OCI-LY1 (cell line): ENCODE measurements at regions not wholly inside any gene's neighbourhood (a gene's known extent, or its start where the extent isn't known, plus 50 kb on each side); places are given as distances from the start of the nearest gene placed in this dataset.

Experiments
- H2AFZ ChIP-seq: fragments of 200-600 bp; sonication (generic), shearing (Covaris generic); 2 replicates; pipeline ENCODE4 v1.6.0; 2014; ENCODE audit warnings: antibody characterized with exemption, mild to moderate bottlenecking, low read length
- H3F3A ChIP-seq: fragments of 200-600 bp; sonication (generic), shearing (Covaris generic); 2 replicates; pipeline ENCODE4 v1.6.0; 2014; ENCODE audit warnings: mild to moderate bottlenecking, antibody characterized with exemption, low read length, moderate library complexity; ENCODE audit not compliant: insufficient read depth
- H3K27ac ChIP-seq: fragments of 200-600 bp; sonication (generic); 2 replicates; pipeline ENCODE4 v1.5.1; 2014; ENCODE audit warnings: low read length, mixed run types, mild to moderate bottlenecking, low read depth; ENCODE audit not compliant: poor library complexity, severe bottlenecking
- H3K27me3 ChIP-seq: fragments of 200-600 bp; sonication (generic); 2 replicates; pipeline ENCODE4 v1.6.0; 2014; ENCODE audit warnings: antibody characterized with exemption, mild to moderate bottlenecking, low read length, moderate library complexity; ENCODE audit not compliant: insufficient read depth
- H3K36me3 ChIP-seq: fragments of 200-600 bp; sonication (generic); 2 replicates; pipeline ENCODE4 v1.6.1; 2014; ENCODE audit warnings: mild to moderate bottlenecking, antibody characterized with exemption, low read length, moderate library complexity, mixed read lengths; ENCODE audit not compliant: insufficient read depth
- H3K4me1 ChIP-seq: fragments of 200-600 bp; sonication (generic); 2 replicates; pipeline ENCODE4 v1.5.1; 2014; ENCODE audit warnings: mild to moderate bottlenecking, low read length, moderate library complexity; ENCODE audit not compliant: insufficient read depth, severe bottlenecking
- H3K4me2 ChIP-seq: fragments of 200-600 bp; sonication (generic), shearing (Covaris generic); 2 replicates; pipeline ENCODE4 v1.6.1; 2014; ENCODE audit warnings: low read length
- H3K4me3 ChIP-seq: fragments of 200-600 bp; sonication (generic); 2 replicates; pipeline ENCODE4 v1.5.1; 2014; ENCODE audit warnings: low read length, low read depth, mild to moderate bottlenecking, mixed read lengths; ENCODE audit not compliant: poor library complexity, severe bottlenecking
- H3K79me2 ChIP-seq: fragments of 200-600 bp; shearing (Covaris generic); 2 replicates; pipeline ENCODE4 v1.6.1; 2016; ENCODE audit warnings: mixed run types, low read length, mixed read lengths; ENCODE audit not compliant: insufficient read depth
- H3K9ac ChIP-seq: fragments of 200-600 bp; sonication (generic), shearing (Covaris generic); 2 replicates; pipeline ENCODE4 v1.6.1; 2014; ENCODE audit warnings: mild to moderate bottlenecking, low read length, mixed read lengths
- H3K9me2 ChIP-seq: fragments of 200-600 bp; sonication (generic), shearing (Covaris generic); 2 replicates; pipeline ENCODE4 v1.6.1; 2014; ENCODE audit warnings: low read depth, mild to moderate bottlenecking, low read length, mixed read lengths
- H3K9me3 ChIP-seq: fragments of 200-600 bp; shearing (Covaris generic); 2 replicates; pipeline ENCODE4 v1.6.1; 2014; ENCODE audit warnings: low read length, mixed read lengths
- H4K20me1 ChIP-seq: fragments of 200-600 bp; sonication (generic), shearing (Covaris generic); 2 replicates; pipeline ENCODE4 v1.6.0; 2016; ENCODE audit warnings: mild to moderate bottlenecking, low read length; ENCODE audit not compliant: insufficient read depth
- EZH2 ChIP-seq: fragments of 200-600 bp; sonication (generic), shearing (Covaris generic); IDR thresholded peaks from 2 replicates; pipeline ENCODE4 v1.8.0; 2017; ENCODE audit warnings: borderline replicate concordance, mixed run types, mild to moderate bottlenecking, antibody characterized with exemption, low read length, moderate library complexity, mixed read lengths
- TF ChIP-seq, protein P1 (sequence below): fragments of 200-600 bp; sonication (generic), shearing (Covaris generic); IDR thresholded peaks from 2 replicates; pipeline ENCODE4 v1.5.1; 2017; ENCODE audit warnings: mild to moderate bottlenecking, antibody characterized with exemption, low read length, moderate library complexity, mixed read lengths

DNA sequence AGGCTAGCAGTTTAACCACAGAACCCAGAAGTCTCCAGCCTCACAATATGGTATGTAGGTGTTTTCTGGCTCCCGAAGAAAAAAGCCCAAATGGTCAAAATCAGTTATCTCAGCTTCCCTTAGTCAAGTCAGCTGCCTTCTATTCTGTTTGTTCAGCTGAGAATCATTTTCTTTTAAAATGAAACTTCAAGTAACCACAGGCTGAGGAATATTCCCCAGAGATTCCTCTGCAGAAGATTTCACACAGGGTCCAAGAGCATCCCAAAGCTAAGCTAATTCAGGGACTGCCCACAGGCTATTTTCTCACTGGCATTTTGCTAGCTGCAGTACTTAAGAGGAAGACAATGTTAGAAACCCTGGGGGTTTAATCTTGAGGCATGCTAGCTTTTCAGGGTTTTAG is 977.0 kb upstream of the CHORDC1 start:
- Histone ChIP-seq H3K27ac (no peak overlapping the region), H3K27me3 (no peaks in the 10 kb centered on the region), H3F3A (no peaks in the 10 kb centered on the region), H3K4me2 (no peak overlapping the region), H3K79me2 (no peaks in the 10 kb centered on the region), H3K9me2 (no peaks in the 10 kb centered on the region), H4K20me1 (no peaks in the 10 kb centered on the region), H3K4me3 (no peak overlapping the region), H3K9ac (no peak overlapping the region), H3K9me3 (no peaks in the 10 kb centered on the region), H2AFZ (no peak overlapping the region), H3K4me1 (no peaks in the 10 kb centered on the region), H3K36me3 (no peaks in the 10 kb centered on the region)
- no peak for TF ChIP-seq EZH2
- TF ChIP-seq, protein P1, sequence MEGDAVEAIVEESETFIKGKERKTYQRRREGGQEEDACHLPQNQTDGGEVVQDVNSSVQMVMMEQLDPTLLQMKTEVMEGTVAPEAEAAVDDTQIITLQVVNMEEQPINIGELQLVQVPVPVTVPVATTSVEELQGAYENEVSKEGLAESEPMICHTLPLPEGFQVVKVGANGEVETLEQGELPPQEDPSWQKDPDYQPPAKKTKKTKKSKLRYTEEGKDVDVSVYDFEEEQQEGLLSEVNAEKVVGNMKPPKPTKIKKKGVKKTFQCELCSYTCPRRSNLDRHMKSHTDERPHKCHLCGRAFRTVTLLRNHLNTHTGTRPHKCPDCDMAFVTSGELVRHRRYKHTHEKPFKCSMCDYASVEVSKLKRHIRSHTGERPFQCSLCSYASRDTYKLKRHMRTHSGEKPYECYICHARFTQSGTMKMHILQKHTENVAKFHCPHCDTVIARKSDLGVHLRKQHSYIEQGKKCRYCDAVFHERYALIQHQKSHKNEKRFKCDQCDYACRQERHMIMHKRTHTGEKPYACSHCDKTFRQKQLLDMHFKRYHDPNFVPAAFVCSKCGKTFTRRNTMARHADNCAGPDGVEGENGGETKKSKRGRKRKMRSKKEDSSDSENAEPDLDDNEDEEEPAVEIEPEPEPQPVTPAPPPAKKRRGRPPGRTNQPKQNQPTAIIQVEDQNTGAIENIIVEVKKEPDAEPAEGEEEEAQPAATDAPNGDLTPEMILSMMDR, result no peak

DNA sequence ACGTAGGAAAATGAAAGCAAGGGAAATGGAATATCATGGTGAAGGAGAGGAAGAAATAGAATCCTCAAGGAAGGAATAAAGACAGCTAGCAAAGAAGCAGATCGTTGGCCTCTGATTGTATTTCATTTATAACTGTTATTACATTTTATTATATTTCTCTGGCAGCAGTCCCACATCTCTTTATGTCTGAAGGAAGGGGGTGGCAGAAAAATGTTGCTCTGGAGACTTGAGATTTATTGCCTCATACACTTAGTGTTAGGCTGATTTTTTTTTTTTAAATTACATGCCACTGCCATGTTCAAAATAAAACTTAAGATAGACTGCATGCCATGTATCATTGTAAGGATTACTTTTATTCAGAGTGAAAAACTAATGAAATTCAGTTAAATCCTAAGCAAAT is 971.7 kb upstream of the CHORDC1 start:
- Histone ChIP-seq H3K36me3 (no peaks in the 10 kb centered on the region), H2AFZ (no peak overlapping the region), H3K79me2 (no peaks in the 10 kb centered on the region), H3K27me3 (no peaks in the 10 kb centered on the region), H3K27ac (no peak overlapping the region), H3K4me2 (no peak overlapping the region), H3K9ac (no peak overlapping the region), H4K20me1 (no peaks in the 10 kb centered on the region), H3K4me3 (no peak overlapping the region), H3K9me3 (no peaks in the 10 kb centered on the region), H3F3A (no peaks in the 10 kb centered on the region), H3K9me2 (no peaks in the 10 kb centered on the region), H3K4me1 (no peaks in the 10 kb centered on the region)
- TF ChIP-seq, protein P1, result no peak
- no peak for TF ChIP-seq EZH2

DNA sequence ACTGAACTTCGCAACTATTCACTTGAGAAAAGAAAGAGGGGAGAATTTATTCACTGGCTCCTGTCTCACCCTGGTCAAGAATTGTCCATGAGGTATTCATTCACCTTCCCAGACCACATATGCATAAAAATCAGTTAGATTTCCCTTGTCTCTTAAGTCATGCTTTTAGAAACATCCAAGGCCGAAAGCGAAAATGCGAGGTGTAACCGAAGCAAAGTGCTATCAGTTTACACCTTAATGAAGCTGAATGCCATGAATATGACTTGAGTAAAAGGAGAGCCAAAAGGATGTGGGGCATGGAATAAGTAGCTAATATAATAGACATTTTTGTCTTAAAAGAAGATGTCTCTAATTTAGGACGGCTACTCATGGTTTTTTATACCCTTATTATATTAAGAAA is 965.6 kb upstream of the CHORDC1 start:
- no peaks in the 10 kb centered on the region for H3K27me3 ChIP-seq
- no peak for TF ChIP-seq EZH2
- TF ChIP-seq, protein P1, result no peak
- no peak overlapping the region for H3K4me2 ChIP-seq

More for the DNA sequence above, 965.6 kb upstream of the CHORDC1 start:
- Histone ChIP-seq H3K36me3 (no peaks in the 10 kb centered on the region), H3K27ac (no peak overlapping the region), H3K9ac (no peak overlapping the region), H3K9me2 (no peaks in the 10 kb centered on the region), H3K4me1 (no peaks in the 10 kb centered on the region), H3K79me2 (no peaks in the 10 kb centered on the region), H2AFZ (no peak overlapping the region), H4K20me1 (no peaks in the 10 kb centered on the region), H3K4me3 (no peak overlapping the region), H3F3A (no peaks in the 10 kb centered on the region), H3K9me3 (no peaks in the 10 kb centered on the region)
